ACC112 (cell line): ENCODE measurements at regions not wholly inside any gene's neighbourhood (a gene's known extent, or its start where the extent isn't known, plus 50 kb on each side); places are given as distances from the start of the nearest gene placed in this dataset.
"Not testable (repeated sequence)": the region's sequence is repeated elsewhere in the genome, so short reads cannot be mapped to it uniquely, and the experiment has no call there.

Experiments
- H2AFZ ChIP-seq: fragments of 200-600 bp; sonication (generic); one replicate; pipeline ENCODE4 v1.6.0; 2017; ENCODE audit warnings: antibody characterized with exemption, low read length; ENCODE audit not compliant: unreplicated experiment
- H3K27ac ChIP-seq: fragments of 200-600 bp; sonication (generic); 2 replicates; pipeline ENCODE4 v1.5.1; 2014; ENCODE audit warnings: low read depth, mild to moderate bottlenecking, antibody characterized with exemption, low read length, moderate library complexity
- H3K27me3 ChIP-seq: fragments of 200-600 bp; sonication (generic); 2 replicates; pipeline ENCODE4 v1.6.1; 2014; ENCODE audit warnings: mild to moderate bottlenecking, antibody characterized with exemption, low read length, moderate library complexity, mixed read lengths; ENCODE audit not compliant: insufficient read depth
- H3K36me3 ChIP-seq: fragments of 200-600 bp; sonication (generic); 2 replicates; pipeline ENCODE4 v1.6.1; 2016; ENCODE audit warnings: mild to moderate bottlenecking, antibody characterized with exemption, low read length, moderate library complexity, mixed read lengths; ENCODE audit not compliant: insufficient read depth
- H3K4me1 ChIP-seq: fragments of 200-600 bp; sonication (generic); one replicate; pipeline ENCODE4 v1.6.1; 2016; ENCODE audit warnings: low read length, mixed read lengths; ENCODE audit not compliant: insufficient read depth, unreplicated experiment, control insufficient read depth
- H3K4me3 ChIP-seq: fragments of 200-600 bp; sonication (generic); 2 replicates; pipeline ENCODE4 v1.5.1; 2014; ENCODE audit warnings: mild to moderate bottlenecking, low read depth, low read length
- H3K79me2 ChIP-seq: fragments of 200-600 bp; sonication (generic); one replicate; pipeline ENCODE4 v1.6.0; 2016; ENCODE audit warnings: low read length; ENCODE audit not compliant: control insufficient read depth, unreplicated experiment, insufficient read depth

DNA sequence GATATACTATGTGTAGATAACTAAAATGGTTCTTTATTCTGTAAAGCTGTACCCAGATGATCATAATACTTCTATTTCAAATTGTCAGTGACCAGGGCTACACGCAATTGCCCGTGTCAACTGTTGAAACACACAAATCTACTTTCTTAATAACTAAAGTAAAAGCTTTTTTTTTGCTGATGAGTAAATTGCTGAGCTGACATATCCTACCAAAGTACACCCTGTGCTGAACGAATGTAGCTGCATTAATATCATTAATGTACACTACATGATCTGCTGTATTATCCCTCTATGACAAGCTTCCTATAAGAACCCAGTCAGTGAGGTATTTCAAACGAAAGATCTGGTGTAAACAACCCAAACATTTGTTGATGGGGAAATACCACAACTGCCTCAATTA, 827.2 kb upstream of the ATXN8OS start:
- no peak overlapping the region for H3K4me3 ChIP-seq
- no peak overlapping the region for H3K27ac ChIP-seq
- no peaks in the 10 kb centered on the region for H3K79me2 ChIP-seq
- no peaks in the 10 kb centered on the region for H3K27me3 ChIP-seq
- H2AFZ ChIP-seq, result no peak overlapping the region
- H3K36me3 ChIP-seq, result no peaks in the 10 kb centered on the region
- H3K4me1 ChIP-seq, result no peaks in the 10 kb centered on the region

- H2AFZ ChIP-seq, result no peak overlapping the region
- H3K79me2 ChIP-seq, result no peaks in the 10 kb centered on the region
- H3K4me1 ChIP-seq, result no peaks in the 10 kb centered on the region
- no peak overlapping the region for H3K27ac ChIP-seq
- H3K36me3 ChIP-seq, result no peaks in the 10 kb centered on the region
- H3K27me3 ChIP-seq, result no peaks in the 10 kb centered on the region
- no peak overlapping the region for H3K4me3 ChIP-seq
These were observed 828.4 kb upstream of the ATXN8OS start for GRCh38 chr13:69279213-69279612.

DNA sequence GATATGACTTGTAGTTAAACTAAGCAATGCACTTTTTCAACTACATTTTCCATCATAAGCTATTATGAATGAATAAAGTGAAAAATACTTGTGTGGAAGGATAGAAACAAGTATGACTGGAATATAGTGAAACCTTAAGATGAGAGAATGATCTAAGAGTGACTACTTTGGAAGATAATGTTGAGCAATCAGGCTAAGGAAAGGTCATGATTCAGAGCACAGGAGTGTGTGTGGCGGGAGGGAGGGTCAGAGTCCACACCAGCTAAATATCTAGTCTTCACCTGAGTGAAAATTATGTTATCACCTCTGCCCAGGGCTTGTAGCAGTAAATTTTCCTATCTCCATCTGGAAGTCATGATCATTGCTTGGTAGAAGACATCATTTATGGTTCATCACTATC, 833.4 kb upstream of the ATXN8OS start:
- no peaks in the 10 kb centered on the region for H3K36me3 ChIP-seq
- no peaks in the 10 kb centered on the region for H3K79me2 ChIP-seq
- H3K4me1 ChIP-seq, result no peaks in the 10 kb centered on the region
- no peaks in the 10 kb centered on the region for H3K27me3 ChIP-seq
- H3K27ac ChIP-seq, result no peak overlapping the region
- no peak overlapping the region for H2AFZ ChIP-seq
- no peak overlapping the region for H3K4me3 ChIP-seq

- H3K27me3 ChIP-seq, result no peaks in the 10 kb centered on the region
- H3K36me3 ChIP-seq, result no peaks in the 10 kb centered on the region
- no peaks in the 10 kb centered on the region for H3K79me2 ChIP-seq
- H3K4me1 ChIP-seq, result no peaks in the 10 kb centered on the region
- no peak overlapping the region for H2AFZ ChIP-seq
- H3K27ac ChIP-seq, result no peak overlapping the region
- H3K4me3 ChIP-seq, result no peak overlapping the region
These were observed 843.0 kb upstream of the ATXN8OS start for GRCh38 chr13:69264362-69265334.

DNA sequence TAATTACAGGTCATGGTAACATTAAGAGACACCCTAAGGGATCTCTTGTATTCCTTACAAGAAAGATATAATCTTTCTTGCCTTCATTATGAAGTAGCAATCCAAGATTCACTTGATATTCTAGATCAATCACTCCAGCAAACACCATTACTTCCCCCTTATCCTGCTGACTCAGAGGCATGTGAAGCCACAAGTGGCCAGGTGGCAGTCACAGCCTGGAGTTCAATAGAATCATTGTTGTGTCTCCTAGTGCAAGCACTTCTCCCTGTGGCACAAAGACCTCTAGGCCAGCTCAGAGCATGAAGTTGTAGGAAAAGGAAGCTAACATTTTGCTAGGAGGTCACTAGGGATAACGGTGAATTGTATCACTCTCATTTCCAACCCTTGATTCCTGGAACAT, 864.3 kb upstream of the ATXN8OS start:
- Histone ChIP-seq H3K36me3 (no peaks in the 10 kb centered on the region), H2AFZ (no peak overlapping the region), H3K4me3 (no peak overlapping the region), H3K79me2 (no peaks in the 10 kb centered on the region), H3K27me3 (no peaks in the 10 kb centered on the region), H3K27ac (no peak overlapping the region), H3K4me1 (no peaks in the 10 kb centered on the region)

DNA sequence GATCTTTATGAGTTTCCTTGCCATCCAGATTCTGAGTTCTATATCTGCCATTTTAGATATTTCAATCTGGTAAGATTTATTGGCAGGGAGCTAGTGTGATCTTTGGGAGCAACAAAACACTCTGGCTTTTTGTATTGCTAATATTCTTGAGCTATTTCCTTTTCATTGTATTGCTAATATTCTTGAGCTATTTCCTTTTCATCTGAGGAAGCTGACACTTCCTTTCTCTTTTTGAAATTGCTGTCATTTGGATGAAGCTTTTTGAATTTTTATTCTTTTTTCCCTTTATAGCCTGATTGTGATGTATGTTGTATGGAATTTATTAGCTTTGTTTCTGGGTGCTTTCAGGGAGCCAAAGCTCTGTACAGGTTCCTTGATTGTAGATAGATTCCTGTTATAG, 873.5 kb upstream of the ATXN8OS start:
- H2AFZ ChIP-seq, result no peak overlapping the region
- H3K27me3 ChIP-seq, result no peaks in the 10 kb centered on the region
- no peaks in the 10 kb centered on the region for H3K79me2 ChIP-seq
- no peaks in the 10 kb centered on the region for H3K36me3 ChIP-seq
- H3K4me1 ChIP-seq, result no peaks in the 10 kb centered on the region
- no peak overlapping the region for H3K27ac ChIP-seq
- no peak overlapping the region for H3K4me3 ChIP-seq

DNA sequence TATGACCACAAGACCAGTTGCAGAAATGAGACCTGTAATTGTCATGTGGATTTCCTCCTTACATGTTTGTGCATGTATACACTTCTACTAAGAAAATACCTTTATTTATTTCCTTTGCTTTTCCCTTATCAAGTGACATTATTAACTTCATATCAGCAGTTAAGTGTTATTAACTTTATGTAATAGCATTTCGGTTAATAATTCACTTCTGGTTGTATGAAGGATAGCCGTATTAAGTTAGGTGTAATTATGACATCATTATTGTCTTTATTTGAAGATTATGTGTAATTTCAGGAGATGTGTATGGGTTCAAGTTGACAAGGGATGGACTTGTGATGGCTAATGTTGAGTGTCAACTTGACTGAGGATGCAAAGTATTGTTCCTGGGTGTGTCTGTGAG, 881.2 kb upstream of the ATXN8OS start:
- H3K4me3 ChIP-seq, result no peak overlapping the region
- no peaks in the 10 kb centered on the region for H3K27me3 ChIP-seq
- no peaks in the 10 kb centered on the region for H3K36me3 ChIP-seq
- no peaks in the 10 kb centered on the region for H3K79me2 ChIP-seq
- H3K4me1 ChIP-seq, result no peaks in the 10 kb centered on the region
- H2AFZ ChIP-seq, result no peak overlapping the region
- H3K27ac ChIP-seq, result no peak overlapping the region

DNA sequence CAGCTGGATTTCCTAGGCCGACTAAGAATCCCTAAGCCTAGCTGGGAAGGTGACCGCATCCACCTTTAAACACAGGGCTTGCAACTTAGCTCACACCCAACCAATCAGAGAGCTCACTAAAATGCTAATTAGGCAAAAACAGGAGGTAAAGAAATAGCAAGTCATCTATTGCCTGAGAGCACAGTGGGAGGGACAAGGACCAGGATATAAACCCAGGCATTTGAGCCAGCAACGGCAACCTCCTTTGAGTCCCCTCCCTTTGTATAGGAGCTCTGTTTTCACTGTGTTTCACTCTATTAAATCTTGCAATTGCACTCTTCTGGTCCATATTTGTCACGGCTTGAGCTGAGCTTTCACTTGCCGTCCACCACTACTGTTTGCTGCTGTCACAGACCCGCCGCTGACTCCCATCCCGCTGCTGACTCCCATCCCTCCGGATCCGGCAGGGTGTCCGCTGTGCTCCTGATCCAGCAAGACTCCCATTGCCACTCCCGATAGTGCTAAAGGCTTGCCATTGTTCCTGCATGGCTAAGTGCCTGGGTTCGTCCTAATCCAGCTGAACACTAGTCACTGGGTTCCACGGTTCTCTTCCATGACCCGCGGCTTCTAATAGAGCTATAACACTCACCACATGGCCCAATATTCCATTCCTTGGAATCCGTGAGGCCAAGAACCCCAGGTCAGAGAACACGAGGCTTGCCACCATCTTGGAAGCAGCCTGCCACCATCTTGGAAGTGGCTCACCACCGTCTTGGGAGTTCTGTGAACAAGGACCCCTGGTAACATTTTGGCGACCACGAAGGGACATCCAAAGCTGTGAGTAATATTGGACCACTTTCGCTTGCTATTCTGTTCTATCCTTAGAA, 885.8 kb upstream of the ATXN8OS start:
- H3K4me3 ChIP-seq, H3K79me2 ChIP-seq, H3K27ac ChIP-seq, H3K27me3 ChIP-seq, H3K4me1 ChIP-seq, H2AFZ ChIP-seq, H3K36me3 ChIP-seq: not testable (repeated sequence)

DNA sequence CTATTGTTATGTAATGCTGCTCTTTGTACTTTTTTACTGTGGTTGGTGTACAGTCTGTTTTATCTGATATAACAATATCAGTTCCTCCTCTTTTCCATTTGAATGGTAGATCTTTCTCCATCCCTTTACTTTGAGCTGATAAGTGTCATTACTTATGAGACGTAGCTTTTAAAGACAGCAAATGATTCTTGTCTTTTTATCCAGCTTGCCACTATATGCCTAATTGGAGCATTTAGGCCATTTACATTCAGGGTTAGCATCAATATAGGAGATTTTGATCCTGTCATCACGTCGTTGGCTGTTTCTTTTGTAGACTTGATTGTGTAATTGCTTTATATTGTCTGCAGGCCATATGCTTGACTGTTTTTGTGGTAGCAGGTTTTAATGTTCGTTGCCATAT, 894.2 kb upstream of the ATXN8OS start:
- no peaks in the 10 kb centered on the region for H3K36me3 ChIP-seq

GRCh38 chr13:69204620-69205019, 903.0 kb upstream of the ATXN8OS start:
- Histone ChIP-seq H3K4me1 (no peaks in the 10 kb centered on the region), H2AFZ (no peak overlapping the region), H3K27ac (no peak overlapping the region), H3K4me3 (no peak overlapping the region), H3K36me3 (no peaks in the 10 kb centered on the region), H3K27me3 (no peaks in the 10 kb centered on the region), H3K79me2 (no peaks in the 10 kb centered on the region)

More for the DNA sequence above, 894.2 kb upstream of the ATXN8OS start:
- H3K27me3 ChIP-seq, result no peaks in the 10 kb centered on the region
- no peaks in the 10 kb centered on the region for H3K79me2 ChIP-seq
- H2AFZ ChIP-seq, result no peak overlapping the region
- no peak overlapping the region for H3K4me3 ChIP-seq
- H3K4me1 ChIP-seq, result no peaks in the 10 kb centered on the region
- H3K27ac ChIP-seq, result no peak overlapping the region
